ENCODE measurements at regions not wholly inside any gene's neighbourhood (a gene's known extent, or its start where the extent isn't known, plus 50 kb on each side); places are given as distances from the start of the nearest gene placed in this dataset.
"Not testable (repeated sequence)": the region's sequence is repeated elsewhere in the genome, so short reads cannot be mapped to it uniquely, and the experiment has no call there.

DNA sequence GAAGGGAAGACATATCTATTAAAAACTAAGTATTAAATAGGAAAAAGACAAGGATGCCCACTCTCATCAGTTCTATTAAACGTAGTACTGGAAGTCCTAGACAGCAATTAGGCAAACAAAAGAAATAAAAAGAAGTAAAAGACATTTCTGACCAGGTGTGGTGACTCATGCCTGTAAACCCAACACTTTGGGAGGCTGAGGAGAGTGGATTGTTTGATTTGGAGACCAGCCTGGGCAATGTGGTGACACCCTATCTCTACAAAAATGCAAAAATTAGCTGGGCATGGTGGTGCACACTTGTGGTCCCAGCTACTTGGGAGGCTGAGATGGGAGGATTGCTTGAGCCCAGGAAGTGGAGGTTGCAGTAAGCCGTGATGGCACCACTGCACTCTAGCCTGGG is 1071.8 kb downstream of the FAT4 start:
- in situ Hi-C loops (cut with MboI; ENCODE audit: low pct_unique_long_range_greater_than_20kb, low sequenced_read_pairs): no loop called here
- no peak for DNase-seq

DNA sequence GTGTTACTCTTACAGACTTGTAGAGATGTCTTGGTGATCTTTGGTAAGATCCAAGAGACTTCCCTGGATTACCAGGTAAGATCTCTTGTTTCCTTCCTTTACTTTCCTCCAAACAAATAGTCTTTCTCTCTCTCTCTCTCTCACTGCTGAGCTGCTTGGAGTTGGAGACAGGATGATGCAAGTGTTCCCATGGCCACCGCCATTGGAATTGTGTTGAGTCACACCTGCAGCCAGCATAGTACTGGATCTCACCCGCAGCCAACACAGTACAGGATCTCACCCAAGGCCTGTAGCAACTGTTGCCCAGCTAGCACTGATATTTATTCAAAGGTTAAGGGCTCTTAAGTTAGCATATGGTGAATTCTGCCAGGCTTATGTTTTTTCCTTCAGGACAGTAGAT is 1080.9 kb downstream of the FAT4 start:
- DNase-seq: no peak
- in situ Hi-C loops (cut with MboI; ENCODE audit: low pct_unique_long_range_greater_than_20kb, low sequenced_read_pairs): no loop called here

DNA sequence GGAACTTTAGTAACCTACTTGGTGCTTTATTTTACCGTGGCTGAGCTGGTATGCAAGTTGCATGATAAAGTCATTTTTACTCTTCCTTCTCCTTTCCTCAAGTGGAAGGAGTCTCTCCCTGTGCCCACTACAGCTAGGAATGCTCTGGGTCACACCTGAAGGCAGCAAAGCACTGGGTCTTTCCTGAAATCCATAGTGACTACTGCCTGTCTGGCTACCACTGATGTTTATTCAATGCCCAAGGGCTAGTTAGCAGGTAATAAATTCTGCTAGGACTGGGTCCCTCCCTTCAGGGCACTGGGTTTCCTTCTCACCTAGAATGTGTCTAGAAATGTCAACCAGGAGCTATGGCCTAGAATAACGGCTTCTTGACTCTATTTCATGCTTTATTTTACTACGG is 1081.4 kb downstream of the FAT4 start:
- in situ Hi-C loops (cut with MboI; ENCODE audit: low pct_unique_long_range_greater_than_20kb, low sequenced_read_pairs): no loop called here
- DNase-seq: no peak

DNA sequence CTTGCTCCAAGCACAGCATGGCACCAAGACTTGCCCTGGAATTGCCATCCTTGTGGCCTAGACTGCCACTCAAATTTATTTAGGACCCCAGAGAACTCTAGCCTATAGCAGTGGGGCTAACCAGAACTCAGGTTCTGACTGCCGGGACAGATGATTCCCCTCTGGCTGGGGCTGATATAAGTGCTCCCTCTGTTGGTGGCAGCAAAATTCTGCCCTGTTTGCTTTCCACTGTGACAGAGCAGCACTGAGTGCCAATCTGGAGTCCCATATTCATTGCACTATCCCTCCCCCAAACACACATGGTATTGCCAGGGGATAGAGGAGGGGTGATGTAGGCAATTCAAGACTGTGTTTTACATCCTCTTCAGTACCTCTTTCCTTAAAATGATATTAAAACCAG is 1081.9 kb downstream of the FAT4 start:
- no peak for DNase-seq

DNA sequence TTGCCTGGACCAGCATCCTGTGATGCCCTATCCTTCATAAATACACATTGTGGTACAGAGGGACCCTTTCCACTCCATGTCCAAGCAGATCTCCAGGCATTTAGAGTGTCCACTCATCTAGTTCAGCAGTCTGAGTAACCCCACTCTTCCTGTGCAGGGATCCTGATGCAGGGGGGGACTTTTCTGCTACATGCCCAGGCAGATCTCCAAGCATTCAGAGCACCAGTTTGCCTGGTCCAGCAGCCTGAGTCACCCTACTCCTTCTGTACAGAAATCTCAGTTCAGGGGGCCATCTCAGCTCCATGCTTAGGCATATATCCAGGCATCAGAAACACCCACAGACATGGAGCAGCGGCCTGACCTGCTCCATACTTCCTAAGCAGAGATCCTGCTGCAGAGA is 1089.8 kb downstream of the FAT4 start:
- in situ Hi-C loops (cut with MboI; ENCODE audit: low pct_unique_long_range_greater_than_20kb, low sequenced_read_pairs): no loop called here
- no peak for DNase-seq

More for the DNA sequence above, 1081.9 kb downstream of the FAT4 start:
- in situ Hi-C loops (cut with MboI; ENCODE audit: low pct_unique_long_range_greater_than_20kb, low sequenced_read_pairs): no loop called here

DNA sequence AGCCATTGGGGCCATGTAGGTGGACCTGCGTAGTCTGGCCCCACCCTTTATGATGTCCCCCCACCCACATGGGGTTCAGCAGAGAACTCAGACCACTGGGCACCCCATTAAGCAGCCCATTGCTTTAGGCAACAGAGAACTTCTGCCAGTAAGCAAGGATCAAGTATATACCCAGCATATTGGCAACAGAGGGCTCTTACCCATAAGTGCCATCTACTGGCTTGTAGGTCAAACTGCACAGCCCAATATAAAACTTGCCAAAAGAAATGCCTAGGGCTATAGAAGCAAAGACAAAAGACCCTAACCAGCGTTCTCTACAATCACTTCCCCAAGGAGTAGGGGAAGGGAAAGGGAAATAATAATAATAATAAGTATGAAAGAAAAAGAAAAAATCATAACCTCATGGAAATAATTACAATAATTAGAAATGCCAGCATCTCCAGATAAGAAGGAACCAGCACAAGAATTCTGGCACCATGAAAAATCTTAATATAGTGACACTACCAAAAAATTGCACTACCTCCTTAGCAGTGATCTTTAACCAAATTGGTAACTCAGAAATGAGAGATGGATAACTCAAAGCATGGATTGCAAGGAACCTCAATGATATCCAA is 1090.7 kb downstream of the FAT4 start:
- peak; percentile 11 for DNase-seq

DNA sequence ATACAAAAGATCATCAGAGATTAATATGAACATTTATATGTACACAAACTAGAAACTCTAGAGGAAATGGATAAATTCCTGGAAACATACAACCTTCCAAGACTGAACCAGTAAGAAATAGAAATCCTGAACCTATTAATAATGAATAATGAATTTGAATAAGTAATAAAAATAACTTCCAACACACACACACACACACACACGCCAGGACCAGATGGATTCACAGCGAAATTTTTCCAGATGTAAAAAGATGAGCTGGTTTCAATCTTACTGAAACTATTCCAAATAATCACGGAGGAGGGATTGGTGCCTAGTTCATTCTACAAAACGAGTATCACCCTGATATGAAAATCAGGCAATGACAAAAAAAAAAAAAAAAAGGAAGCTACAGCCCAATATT is 1095.0 kb downstream of the FAT4 start:
- in situ Hi-C loops (cut with MboI; ENCODE audit: low pct_unique_long_range_greater_than_20kb, low sequenced_read_pairs): no loop called here
- no peak for DNase-seq

More for the DNA sequence above, 1090.7 kb downstream of the FAT4 start:
- in situ Hi-C loops (cut with MboI; ENCODE audit: low pct_unique_long_range_greater_than_20kb, low sequenced_read_pairs): no loop called here

DNA sequence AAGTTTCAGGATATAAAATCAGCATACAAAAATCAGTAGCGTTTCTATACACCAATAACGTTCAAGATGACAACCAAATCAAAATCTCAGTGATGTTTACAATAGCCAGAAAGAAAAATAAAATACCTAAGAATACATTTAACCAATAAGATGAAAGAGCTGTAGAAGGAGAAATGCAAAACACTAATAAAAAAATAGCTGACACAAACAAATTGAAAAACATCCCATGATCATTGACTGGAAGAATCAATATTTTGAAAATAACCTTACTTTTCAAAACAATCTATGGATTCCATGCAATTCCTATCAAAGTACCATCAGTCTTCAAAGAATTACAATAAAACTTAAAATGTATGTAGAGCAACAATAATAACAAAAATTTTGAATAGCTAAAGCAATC is 1096.3 kb downstream of the FAT4 start:
- in situ Hi-C loops (cut with MboI; ENCODE audit: low pct_unique_long_range_greater_than_20kb, low sequenced_read_pairs): no loop called here
- DNase-seq: no peak

DNA sequence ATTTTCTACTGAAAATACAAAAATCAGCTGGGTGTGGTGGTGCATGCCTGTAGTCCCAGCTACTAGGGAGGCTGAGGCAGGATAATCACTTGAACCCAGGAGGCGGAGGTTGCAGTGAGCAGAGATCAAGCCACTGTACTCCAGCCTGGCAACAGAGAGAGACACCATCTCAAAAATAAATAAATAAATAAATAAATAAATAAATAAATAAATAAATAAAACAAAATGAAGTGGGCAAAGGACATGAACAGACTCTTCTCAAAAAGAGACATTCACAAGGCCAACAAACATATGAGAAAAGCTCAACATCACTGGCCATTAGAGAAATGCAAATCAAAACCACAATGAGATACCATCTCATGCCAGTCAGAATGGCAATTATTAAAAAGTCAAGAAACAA is 1097.6 kb downstream of the FAT4 start:
- in situ Hi-C loops (cut with MboI; ENCODE audit: low pct_unique_long_range_greater_than_20kb, low sequenced_read_pairs); DNase-seq: not testable (repeated sequence)

DNA sequence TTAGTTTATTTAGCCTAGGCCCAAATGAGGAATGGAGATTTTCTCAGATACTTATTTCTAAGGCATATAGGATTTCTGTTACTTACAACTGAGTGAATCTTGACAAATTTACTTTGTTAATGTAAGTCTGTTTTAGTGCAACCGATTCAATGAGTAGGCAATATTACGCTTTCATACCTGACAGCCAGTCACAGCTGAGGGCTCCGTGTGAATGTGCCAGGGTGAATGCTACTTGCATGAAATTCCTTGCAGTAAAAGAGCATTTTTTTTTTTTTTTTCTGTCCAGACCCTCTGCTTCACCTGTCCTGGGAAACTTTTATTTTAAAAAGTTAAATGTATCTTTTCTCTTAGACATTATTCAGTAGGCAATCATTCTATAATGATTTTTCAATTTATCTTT is 1100.0 kb downstream of the FAT4 start:
- in situ Hi-C loops (cut with MboI; ENCODE audit: low pct_unique_long_range_greater_than_20kb, low sequenced_read_pairs): no loop called here
- DNase-seq: no peak

DNA sequence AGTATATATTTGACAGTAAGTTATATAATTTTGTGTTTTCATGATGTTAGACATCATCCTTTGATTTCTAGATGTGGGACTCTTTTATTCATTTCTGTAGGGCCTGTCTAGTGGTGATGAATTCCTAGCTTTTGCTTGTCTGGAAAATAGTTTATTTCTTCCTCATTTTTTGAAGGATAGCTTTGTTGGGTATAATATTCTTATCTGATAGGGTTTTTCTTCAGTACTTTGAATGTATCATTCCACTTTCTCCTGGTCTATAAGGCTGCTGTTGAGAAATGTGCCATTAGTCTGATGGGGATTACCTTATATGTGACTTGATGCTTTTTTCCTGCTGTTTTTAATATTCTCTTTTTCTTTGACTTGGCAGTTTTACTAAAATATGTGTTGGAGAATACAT is 1104.5 kb downstream of the FAT4 start:
- in situ Hi-C loops (cut with MboI; ENCODE audit: low pct_unique_long_range_greater_than_20kb, low sequenced_read_pairs): no loop called here
- no peak for DNase-seq

DNA sequence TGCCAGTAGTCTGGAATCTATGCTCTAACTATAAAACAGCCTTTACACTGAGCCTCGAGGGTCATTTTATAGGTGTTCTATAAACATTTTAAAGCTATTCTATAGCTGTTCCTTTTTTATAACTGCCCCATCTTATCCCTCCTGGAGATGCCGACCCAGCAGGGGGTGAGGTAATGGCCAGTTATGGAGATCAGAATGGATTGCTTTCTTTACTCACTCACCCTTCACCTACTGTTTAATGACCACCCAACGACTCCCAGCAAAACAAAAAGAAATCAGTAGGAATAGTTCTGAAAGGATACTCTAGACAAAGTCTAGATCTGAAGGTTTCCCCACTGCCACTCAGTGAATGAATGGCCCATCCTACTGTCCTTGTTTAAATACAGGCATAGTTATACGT is 1113.1 kb downstream of the FAT4 start:
- no peak for DNase-seq
- in situ Hi-C loops (cut with MboI; ENCODE audit: low pct_unique_long_range_greater_than_20kb, low sequenced_read_pairs): no loop called here

DNA sequence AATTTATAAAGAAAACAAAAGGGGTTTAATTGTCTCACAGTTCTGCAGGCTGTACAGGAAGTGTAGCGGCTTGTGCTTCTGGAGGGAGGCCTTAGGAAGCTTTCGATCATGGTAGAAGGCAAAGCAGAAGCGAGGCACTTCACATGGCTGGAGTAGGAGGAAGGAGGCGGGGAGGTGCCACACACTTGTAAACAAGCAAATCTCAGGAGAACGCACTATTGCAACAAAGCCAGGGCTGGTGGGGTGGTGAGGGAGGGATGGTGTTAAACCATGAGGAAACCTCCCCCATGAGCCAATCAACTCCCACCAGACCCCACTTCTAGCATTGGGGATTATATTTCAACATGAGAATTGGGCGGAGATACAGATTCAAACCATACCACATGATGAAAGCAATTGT is 1116.3 kb downstream of the FAT4 start:
- in situ Hi-C loops (cut with MboI; ENCODE audit: low pct_unique_long_range_greater_than_20kb, low sequenced_read_pairs): no loop called here

DNA sequence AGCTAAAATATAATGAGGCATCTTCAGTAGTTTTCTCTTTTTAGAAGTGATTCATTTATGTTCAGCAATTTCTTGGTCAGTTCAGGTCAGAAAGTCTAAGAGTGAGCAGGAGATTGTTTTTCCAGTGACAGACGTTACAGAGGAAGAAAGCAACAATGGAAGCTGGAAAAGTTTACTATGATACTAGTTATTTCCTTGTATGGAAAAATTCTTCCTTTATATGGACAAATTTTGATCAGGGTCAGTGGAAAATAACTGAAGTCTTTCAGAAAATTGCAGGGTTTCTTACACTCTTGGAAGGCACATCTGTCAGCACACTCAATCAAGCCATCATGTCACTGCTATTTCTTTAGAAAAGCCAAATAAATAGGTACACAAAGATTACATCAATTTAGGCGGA is 1120.7 kb downstream of the FAT4 start:
- in situ Hi-C loops (cut with MboI; ENCODE audit: low pct_unique_long_range_greater_than_20kb, low sequenced_read_pairs): no loop called here

More for the DNA sequence above, 1116.3 kb downstream of the FAT4 start:
- no peak for DNase-seq

DNA sequence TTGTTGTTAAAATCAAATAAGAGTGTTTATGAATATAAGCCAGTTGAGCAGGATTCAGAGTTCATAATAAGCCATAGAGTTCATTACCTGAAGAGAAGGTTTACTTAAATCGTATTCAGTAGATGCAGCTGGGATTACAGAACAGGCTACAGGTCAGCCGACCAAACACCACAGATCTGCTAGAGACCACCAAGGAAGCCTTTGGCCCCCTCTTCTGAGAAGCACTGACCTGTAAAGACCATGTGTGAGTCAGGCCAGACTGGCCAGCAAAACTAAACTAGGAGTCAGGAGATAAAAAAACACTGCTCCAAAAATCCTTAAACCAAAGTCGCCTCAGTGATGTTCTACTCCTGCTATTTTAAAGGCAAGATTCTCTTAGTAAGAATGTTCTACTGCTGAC is 1125.5 kb downstream of the FAT4 start:
- in situ Hi-C loops (cut with MboI; ENCODE audit: low pct_unique_long_range_greater_than_20kb, low sequenced_read_pairs): no loop called here
- DNase-seq: no peak

More for the DNA sequence above, 1120.7 kb downstream of the FAT4 start:
- DNase-seq: no peak

DNA sequence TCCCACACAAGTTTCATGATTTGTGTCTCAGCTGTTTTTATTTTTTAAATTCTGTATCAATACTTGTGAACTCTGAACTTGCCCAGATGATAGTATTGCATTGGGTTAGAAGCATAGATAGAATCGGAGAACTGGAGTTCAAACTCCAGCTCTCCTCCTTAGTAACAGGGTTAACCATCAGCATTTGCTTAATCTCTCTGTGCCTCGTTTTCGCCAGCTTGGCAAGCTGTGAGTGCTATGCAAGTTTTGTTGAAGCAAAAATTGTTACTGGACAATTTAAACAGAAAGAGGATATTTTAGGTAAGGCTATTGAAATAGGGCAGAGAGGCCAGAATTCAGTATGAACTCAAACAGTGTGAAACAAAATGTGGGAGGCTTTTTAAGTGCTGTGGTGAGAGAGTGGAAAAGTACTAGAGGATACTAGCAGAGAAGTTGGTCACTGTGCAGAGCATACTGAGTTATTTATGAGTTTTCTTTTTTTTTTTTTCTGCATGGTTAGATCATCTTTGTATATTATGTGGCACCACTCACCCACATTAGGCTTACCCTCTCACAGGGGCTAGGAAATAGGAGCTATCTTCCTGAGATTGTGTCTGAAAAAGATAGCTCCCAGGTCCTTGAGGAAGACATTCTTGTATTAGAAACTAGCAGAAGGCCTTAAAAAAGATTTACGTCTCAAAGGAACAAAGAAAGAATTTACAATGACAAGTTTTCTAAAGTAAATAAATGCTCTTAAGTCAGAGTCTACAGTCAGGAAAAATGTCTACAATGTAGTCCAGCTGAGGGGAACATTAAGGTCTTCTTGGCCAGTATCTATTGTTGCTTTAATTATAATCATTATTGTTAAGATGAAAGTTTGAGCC is 1126.6 kb downstream of the FAT4 start:
- DNase-seq: no peak
- in situ Hi-C loops (cut with MboI; ENCODE audit: low pct_unique_long_range_greater_than_20kb, low sequenced_read_pairs): no loop called here

DNA sequence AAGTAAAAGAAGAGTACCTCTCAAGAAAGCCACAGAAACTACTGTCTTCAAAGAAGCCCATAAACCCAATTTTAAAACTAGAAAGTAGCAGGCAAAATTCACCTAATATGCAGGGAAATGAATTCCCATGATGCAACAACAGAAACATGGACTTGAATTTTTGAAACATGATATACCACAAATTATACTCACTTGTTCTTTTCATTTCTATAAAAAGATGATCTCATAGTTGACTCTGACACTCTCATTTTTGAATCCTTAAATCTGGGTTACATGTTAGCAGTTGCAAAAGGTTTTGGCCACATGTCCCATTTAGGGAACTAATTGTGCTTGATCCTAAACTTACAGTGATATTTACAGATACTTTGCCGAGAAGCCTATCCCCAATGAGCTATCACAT is 1130.8 kb downstream of the FAT4 start:
- in situ Hi-C loops (cut with MboI; ENCODE audit: low pct_unique_long_range_greater_than_20kb, low sequenced_read_pairs): no loop called here
- no peak for DNase-seq

DNA sequence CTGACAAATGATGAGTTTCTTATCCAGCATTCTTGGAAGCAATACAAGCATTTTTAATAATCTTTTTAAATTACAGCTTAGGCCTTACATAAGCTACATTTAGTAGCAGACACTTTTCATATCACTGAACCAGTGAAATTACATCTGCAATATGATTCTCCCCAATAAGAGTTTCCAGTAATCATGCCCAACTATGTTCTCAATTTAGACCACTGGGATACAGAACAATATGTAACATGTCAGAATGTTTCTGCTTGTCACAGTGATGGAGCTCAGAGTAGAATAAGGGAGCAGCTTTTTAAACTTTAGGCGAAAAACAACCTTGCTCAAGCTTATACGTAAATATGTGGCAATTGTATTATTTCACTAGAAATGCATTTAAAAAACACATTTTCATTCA is 1132.2 kb downstream of the FAT4 start:
- in situ Hi-C loops (cut with MboI; ENCODE audit: low pct_unique_long_range_greater_than_20kb, low sequenced_read_pairs): no loop called here
- DNase-seq: no peak

DNA sequence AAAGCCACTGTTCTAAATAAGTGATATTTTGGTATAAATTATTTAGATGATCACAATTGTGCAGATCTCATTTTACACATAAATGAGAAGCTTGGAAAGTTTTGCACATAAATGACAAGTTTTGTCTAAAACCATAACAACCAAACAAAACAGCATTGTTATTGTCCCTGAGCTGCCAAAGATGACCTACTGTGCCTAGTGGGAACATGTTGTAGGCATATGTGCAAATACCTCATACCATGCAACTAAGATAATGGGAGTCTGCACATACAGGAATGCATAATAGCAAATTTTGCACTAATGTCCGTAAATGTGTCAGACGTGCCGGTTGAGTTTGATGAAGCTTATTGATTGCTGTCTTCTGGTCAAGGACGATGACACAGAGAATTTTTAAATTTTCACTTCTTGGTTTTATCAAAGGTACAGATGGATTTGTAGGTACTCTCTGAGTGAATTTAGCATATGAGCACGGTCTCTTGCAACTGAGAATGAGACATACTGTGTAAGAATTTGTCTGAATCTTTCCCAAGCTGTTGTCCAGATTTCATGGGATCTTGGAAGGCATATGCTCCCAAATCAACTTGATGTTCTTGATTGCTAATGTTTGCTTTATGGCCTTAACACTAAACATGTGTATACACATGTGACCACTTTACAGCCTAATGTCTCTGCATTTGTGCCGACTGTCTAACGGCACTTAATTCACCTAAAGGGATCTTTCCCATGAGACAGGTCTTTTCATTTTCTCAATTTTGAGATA is 1133.5 kb downstream of the FAT4 start:
- no peak for DNase-seq
- in situ Hi-C loops (cut with MboI; ENCODE audit: low pct_unique_long_range_greater_than_20kb, low sequenced_read_pairs): no loop called here

DNA sequence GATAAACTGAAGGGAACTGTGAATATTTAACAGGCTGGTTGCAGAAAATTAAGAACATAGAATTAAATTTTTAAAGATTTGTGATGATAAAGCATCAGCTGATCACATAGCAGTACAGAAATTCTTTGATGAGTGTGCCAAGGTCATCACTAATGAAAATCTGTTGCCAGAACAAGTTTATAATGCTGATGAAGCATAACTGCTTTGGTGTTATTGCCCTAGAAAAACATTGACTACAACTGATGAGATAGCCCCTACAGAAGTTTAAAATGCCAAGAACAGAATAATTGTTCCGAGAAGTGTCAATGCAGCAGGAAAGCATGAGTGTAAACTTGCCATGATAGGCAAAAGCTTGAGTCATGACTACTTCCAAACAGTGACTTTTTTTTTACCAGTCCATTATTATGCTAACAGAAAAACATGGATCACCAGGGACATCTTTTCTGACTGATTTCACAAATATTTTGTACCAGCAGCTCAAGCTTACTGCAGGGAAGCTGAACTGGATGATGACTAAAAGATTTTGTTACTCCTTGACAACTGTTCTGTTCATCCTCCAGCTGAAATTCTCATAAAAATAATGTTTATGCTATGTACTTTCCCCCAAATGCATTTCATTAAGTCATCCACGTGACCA is 1136.6 kb downstream of the FAT4 start:
- in situ Hi-C loops (cut with MboI; ENCODE audit: low pct_unique_long_range_greater_than_20kb, low sequenced_read_pairs): no loop called here
- no peak for DNase-seq
